Spleen (tissue), 7 donors: ENCODE measurements at regions not wholly inside any gene's neighbourhood (a gene's known extent, or its start where the extent isn't known, plus 50 kb on each side); places are given as distances from the start of the nearest gene placed in this dataset.

Source experiments
- POLR2A ChIP-seq, 3 donors: fragments of 450-650 bp; IDR thresholded peaks; one replicate each; pipeline ENCODE4 v1.5.1; 2017; ENCODE audit warnings: antibody characterized with exemption in 3 of 3, mild to moderate bottlenecking in 1 of 3
- TF ChIP-seq, protein P1 (sequence below), 11 experiments: fragments of 200-600 bp in 7 of 11; fragments of 450-650 bp in 4 of 11; sonication (generic) in 4 of 11; IDR thresholded peaks in 8 of 11; conservative IDR thresholded peaks in 3 of 11; 1 replicate in 7 of 11; 2 replicates in 4 of 11; pipeline versions ENCODE4 v1.4.0 to v1.8.0; 2016 to 2021; ENCODE audit warnings: antibody characterized with exemption in 11 of 11, inconsistent platforms in 4 of 11, mild to moderate bottlenecking in 1 of 11
- donor health status: DM: no; HTN: no; CAD: no; lungs with moderate emphysema.
- donor health status: DM: no; HTN: no; CAD: no.
- donor health status: DM: no; HTN: no; CAD: no.

DNA sequence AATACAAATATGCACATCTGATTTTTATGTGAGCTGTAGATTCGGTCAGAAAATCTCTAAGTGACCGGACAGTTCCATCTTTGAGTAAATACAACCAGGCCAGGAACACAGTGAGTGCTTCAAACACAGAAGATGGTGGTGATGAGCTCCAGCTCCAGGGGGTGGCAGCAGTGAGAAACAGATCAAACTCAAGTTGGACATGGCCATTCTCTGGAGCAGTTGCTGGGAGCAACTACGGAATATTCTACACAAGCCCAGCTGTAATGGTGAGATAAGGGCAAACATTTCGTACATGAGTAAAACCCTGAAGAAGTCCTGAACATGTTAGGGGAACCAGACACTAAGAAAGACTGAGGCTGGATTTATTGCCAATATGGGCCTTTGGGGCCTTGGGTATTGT is 100.7 kb downstream of the BARHL2 start:
- TF ChIP-seq, protein P1, sequence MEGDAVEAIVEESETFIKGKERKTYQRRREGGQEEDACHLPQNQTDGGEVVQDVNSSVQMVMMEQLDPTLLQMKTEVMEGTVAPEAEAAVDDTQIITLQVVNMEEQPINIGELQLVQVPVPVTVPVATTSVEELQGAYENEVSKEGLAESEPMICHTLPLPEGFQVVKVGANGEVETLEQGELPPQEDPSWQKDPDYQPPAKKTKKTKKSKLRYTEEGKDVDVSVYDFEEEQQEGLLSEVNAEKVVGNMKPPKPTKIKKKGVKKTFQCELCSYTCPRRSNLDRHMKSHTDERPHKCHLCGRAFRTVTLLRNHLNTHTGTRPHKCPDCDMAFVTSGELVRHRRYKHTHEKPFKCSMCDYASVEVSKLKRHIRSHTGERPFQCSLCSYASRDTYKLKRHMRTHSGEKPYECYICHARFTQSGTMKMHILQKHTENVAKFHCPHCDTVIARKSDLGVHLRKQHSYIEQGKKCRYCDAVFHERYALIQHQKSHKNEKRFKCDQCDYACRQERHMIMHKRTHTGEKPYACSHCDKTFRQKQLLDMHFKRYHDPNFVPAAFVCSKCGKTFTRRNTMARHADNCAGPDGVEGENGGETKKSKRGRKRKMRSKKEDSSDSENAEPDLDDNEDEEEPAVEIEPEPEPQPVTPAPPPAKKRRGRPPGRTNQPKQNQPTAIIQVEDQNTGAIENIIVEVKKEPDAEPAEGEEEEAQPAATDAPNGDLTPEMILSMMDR (IDR thresholded peaks at IDR 0.05 in 8 of 11, conservative IDR thresholded peaks at IDR 0.05 in 3 of 11), result no peak
- no peak for TF ChIP-seq POLR2A (IDR thresholded peaks at IDR 0.05)
